Naive thymus-derived CD8-positive, alpha-beta T cell (primary cell): ENCODE measurements at regions not wholly inside any gene's neighbourhood (a gene's known extent, or its start where the extent isn't known, plus 50 kb on each side); places are given as distances from the start of the nearest gene placed in this dataset.

Experiments used
- ATAC-seq, 2 donors: fragments of 150-1000 bp; cut with Tn5 transposase in 1 of 2; sonication (Bioruptor Pico), chemical (Tn5 transposase) in 1 of 2; 1 replicate in 1 of 2; 2 replicates in 1 of 2; pipeline ENCODE4 v1.10.0; 2021; ENCODE audit warnings: mild to moderate bottlenecking in 2 of 2, moderate library complexity in 2 of 2
- POLR2A ChIA-PET: fragments of 350-600 bp; sonication (Branson Sonifier 250); formaldehyde crosslinking; loops from one replicate; lab custom pipeline; 2021; ENCODE audit warnings: antibody characterized with exemption; lab: Charles Lee
- DNase-seq, 10 donors: peaks; one replicate each; pipeline versions ENCODE4 v3.0.0 to v3.0.0-alpha.2; 2020 to 2022
- H3K27ac Mint-ChIP-seq, 10 donors: one replicate each; pipeline ENCODE4 v1.8.0; 2020 to 2022; ENCODE audit warnings: mild to moderate bottlenecking in 10 of 10, mixed read lengths in 10 of 10, moderate library complexity in 4 of 10, inconsistent platforms in 1 of 10
- H3K27me3 Mint-ChIP-seq, 5 donors: one replicate each; pipeline ENCODE4 v1.8.0; 2021 to 2022; ENCODE audit warnings: mixed read lengths in 5 of 5
- H3K36me3 Mint-ChIP-seq, 3 donors: one replicate each; pipeline ENCODE4 v1.8.0; 2020 to 2022; ENCODE audit warnings: mixed read lengths in 3 of 3, mild to moderate bottlenecking in 2 of 3, inconsistent platforms in 1 of 3
- H3K4me1 Mint-ChIP-seq, 4 donors: one replicate each; pipeline ENCODE4 v1.8.0; 2021 to 2022; ENCODE audit warnings: mixed read lengths in 4 of 4
- H3K4me3 Mint-ChIP-seq, 10 donors: one replicate each; pipeline ENCODE4 v1.8.0; 2020 to 2022; ENCODE audit warnings: mild to moderate bottlenecking in 10 of 10, mixed read lengths in 10 of 10, moderate library complexity in 6 of 10, inconsistent platforms in 1 of 10
- H3K9me3 Mint-ChIP-seq, 9 donors: one replicate each; pipeline ENCODE4 v1.8.0; 2020 to 2022; ENCODE audit warnings: mixed read lengths in 9 of 9, mild to moderate bottlenecking in 3 of 9, inconsistent platforms in 1 of 9, moderate library complexity in 1 of 9

GRCh38 chr11:129729823-129730222 lies 85.8 kb upstream of the TMEM45B start:
- Mint-ChIP-seq H3K9me3 (no peaks in the 10 kb centered on the region), H3K27ac (no peak overlapping the region), H3K4me1 (no peaks in the 10 kb centered on the region), H3K27me3 (peaks cover 0 to 48% (median 15%) of the 10 kb centered on the region in 5 donors), H3K4me3 (no peak overlapping the region), H3K36me3 (peaks cover 0 to 7% (median 0%) of the 10 kb centered on the region in 3 donors)
- DNase-seq: no peak
- POLR2A ChIA-PET: no interaction called here
- no peak for ATAC-seq

- no peaks in the 10 kb centered on the region for H3K4me1 Mint-ChIP-seq
- H3K36me3 Mint-ChIP-seq: peaks cover 0 to under 1% (median 0%) of the 10 kb centered on the region in 3 donors
- DNase-seq (no peak), ATAC-seq (no peak)
- no peak overlapping the region for H3K4me3 Mint-ChIP-seq
- POLR2A ChIA-PET: no interaction called here
- no peaks in the 10 kb centered on the region for H3K9me3 Mint-ChIP-seq
- H3K27me3 Mint-ChIP-seq: peaks cover 0 to 48% (median 14%) of the 10 kb centered on the region in 5 donors
- no peak overlapping the region for H3K27ac Mint-ChIP-seq
Observed at GRCh38 chr11:129731316-129731715, 84.3 kb upstream of the TMEM45B start.

DNA sequence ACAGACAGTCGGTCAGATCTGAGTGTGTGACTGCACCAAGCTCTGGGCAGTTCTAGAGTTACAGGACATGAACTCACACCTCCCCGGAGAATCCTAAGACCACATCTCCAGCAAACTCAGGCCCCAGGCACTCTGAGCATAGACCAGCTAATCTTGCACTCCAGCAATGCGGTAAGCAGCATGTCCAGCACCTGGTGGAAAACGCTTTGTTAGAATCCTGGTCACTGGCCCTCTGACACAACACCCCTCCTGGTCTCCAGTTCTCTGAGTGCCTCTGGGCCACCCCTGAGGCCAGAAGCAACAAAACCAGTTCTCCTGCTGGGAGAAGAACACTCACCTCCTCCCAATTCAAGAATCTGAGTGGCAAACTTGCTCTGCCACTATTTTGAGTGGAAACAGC lies 82.7 kb upstream of the TMEM45B start:
- no peaks in the 10 kb centered on the region for H3K4me1 Mint-ChIP-seq
- H3K27me3 Mint-ChIP-seq: peaks cover 0 to 52% (median 14%) of the 10 kb centered on the region in 5 donors
- POLR2A ChIA-PET: no interaction called here
- no peak overlapping the region for H3K4me3 Mint-ChIP-seq
- no peak overlapping the region for H3K27ac Mint-ChIP-seq
- no peaks in the 10 kb centered on the region for H3K9me3 Mint-ChIP-seq
- ATAC-seq: no peak
- DNase-seq: no peak
- no peaks in the 10 kb centered on the region for H3K36me3 Mint-ChIP-seq

DNA sequence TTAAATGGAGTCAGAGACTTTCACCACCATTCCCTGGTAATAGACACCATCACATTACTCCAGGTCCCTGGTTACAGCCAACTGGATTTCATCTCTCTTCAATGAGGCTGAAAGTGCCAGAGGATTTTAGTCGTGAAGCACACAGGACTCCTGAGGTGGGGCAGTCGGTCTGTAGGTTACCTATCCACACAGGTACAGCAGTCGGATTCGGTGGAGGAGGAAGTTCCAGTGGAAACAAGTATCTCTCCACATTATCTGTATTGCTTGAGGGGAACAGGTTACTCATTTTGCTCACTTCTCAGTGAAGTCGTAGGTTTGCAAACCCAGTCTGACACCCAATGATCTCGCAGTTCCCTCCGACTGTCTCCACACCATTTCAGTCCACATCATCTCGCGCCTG lies 82.3 kb upstream of the TMEM45B start:
- no peak for DNase-seq
- no peaks in the 10 kb centered on the region for H3K9me3 Mint-ChIP-seq
- H3K27me3 Mint-ChIP-seq: peaks cover 0 to 49% (median 14%) of the 10 kb centered on the region in 5 donors
- POLR2A ChIA-PET: no interaction called here
- no peaks in the 10 kb centered on the region for H3K4me1 Mint-ChIP-seq
- no peak overlapping the region for H3K27ac Mint-ChIP-seq
- no peaks in the 10 kb centered on the region for H3K36me3 Mint-ChIP-seq
- no peak overlapping the region for H3K4me3 Mint-ChIP-seq
- ATAC-seq: no peak

DNA sequence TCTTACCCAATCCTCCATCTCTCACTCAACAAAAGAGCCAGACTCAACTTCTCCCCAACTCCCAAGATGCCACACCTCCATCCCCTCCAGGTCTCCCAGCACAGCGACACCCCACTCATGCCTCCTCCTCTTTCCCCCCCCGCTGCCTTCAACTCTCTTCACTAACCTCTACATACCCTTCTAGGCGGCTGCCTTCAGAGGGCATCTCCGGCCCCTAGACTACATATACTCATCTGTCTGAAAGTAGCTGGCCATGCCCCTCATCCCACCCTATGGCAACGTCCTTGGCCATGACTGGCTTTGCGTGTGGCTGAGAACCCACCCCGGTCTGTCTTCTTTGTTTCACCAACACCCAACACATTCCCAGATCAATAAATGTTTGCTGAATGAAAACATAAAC lies 81.7 kb upstream of the TMEM45B start:
- no peak overlapping the region for H3K4me3 Mint-ChIP-seq
- H3K4me1 Mint-ChIP-seq: no peaks in the 10 kb centered on the region
- no peaks in the 10 kb centered on the region for H3K36me3 Mint-ChIP-seq
- H3K27me3 Mint-ChIP-seq: peaks cover 0 to 43% (median 14%) of the 10 kb centered on the region in 5 donors
- POLR2A ChIA-PET: no interaction called here
- no peak for DNase-seq
- no peak for ATAC-seq
- no peak overlapping the region for H3K27ac Mint-ChIP-seq
- no peaks in the 10 kb centered on the region for H3K9me3 Mint-ChIP-seq

GRCh38 chr11:129734654-129735053 lies 81.0 kb upstream of the TMEM45B start:
- H3K9me3 Mint-ChIP-seq: no peaks in the 10 kb centered on the region
- H3K36me3 Mint-ChIP-seq: no peaks in the 10 kb centered on the region
- POLR2A ChIA-PET: no interaction called here
- no peaks in the 10 kb centered on the region for H3K4me1 Mint-ChIP-seq
- peaks cover 0 to 38% (median 14%) of the 10 kb centered on the region in 5 donors for H3K27me3 Mint-ChIP-seq
- H3K27ac Mint-ChIP-seq: no peak overlapping the region
- ATAC-seq: no peak
- H3K4me3 Mint-ChIP-seq: no peak overlapping the region
- no peak for DNase-seq

- no peaks in the 10 kb centered on the region for H3K36me3 Mint-ChIP-seq
- no peak overlapping the region for H3K27ac Mint-ChIP-seq
- ATAC-seq: no peak
- peaks cover 0 to 33% (median 9%) of the 10 kb centered on the region in 5 donors for H3K27me3 Mint-ChIP-seq
- no peaks in the 10 kb centered on the region for H3K9me3 Mint-ChIP-seq
- DNase-seq: no peak
- no peaks in the 10 kb centered on the region for H3K4me1 Mint-ChIP-seq
- POLR2A ChIA-PET: interaction anchor here (0.6 kb wide), 1 partner anchor 8 kb away, joined by 3 read pairs; no protein-coding TSS in a partner anchor
- no peak overlapping the region for H3K4me3 Mint-ChIP-seq
Observed at GRCh38 chr11:129737831-129738230, 77.8 kb upstream of the TMEM45B start.

- Mint-ChIP-seq H3K4me3 (no peak overlapping the region), H3K36me3 (peaks cover 0 to 3% (median 0%) of the 10 kb centered on the region in 3 donors), H3K27ac (no peak overlapping the region), H3K4me1 (no peaks in the 10 kb centered on the region), H3K27me3 (peaks cover 0 to 33% (median 9%) of the 10 kb centered on the region in 5 donors), H3K9me3 (no peaks in the 10 kb centered on the region)
- ATAC-seq (no peak), DNase-seq (no peak)
- POLR2A ChIA-PET: no interaction called here
Observed at GRCh38 chr11:129738242-129738641, 77.4 kb upstream of the TMEM45B start.

GRCh38 chr11:129739339-129739738 lies 76.3 kb upstream of the TMEM45B start:
- DNase-seq: no peak
- Mint-ChIP-seq H3K27me3 (peaks cover 0 to 22% (median 3%) of the 10 kb centered on the region in 5 donors), H3K9me3 (no peaks in the 10 kb centered on the region), H3K27ac (peak overlapping the region in 1 of 10 donors; percentile 1), H3K4me1 (no peaks in the 10 kb centered on the region), H3K36me3 (peaks cover 0 to 3% (median 0%) of the 10 kb centered on the region in 3 donors), H3K4me3 (no peak overlapping the region)
- POLR2A ChIA-PET: no interaction called here
- ATAC-seq: no peak

DNA sequence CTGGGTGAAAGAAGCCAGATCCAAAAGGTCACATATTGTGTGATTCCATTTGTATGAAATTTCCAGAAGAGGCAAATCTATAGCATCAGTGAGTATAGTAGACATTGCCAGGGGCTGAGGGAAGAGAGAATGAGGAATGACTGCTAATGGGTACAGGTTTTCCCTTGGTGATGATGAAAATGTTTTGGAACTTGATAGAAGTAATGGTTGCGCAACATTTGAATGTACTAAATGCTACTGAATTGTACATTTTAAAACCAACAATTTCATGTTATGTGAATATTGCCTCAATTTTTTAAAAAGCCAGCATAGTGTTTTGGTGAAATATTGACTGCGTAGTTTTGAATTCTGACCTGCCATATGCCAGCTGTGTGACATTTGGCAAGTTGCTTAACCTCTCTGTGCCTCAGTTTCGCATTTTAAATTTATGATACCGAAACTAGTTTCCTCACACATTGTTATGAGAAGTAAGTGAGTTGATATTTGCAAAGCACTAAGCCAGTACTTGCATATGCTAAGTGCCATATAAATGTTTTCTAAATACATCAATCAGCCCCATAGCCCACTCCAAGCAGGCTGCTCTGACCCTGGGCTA lies 75.4 kb upstream of the TMEM45B start:
- Mint-ChIP-seq H3K36me3 (peaks cover 0 to 3% (median 0%) of the 10 kb centered on the region in 3 donors), H3K9me3 (no peaks in the 10 kb centered on the region), H3K4me3 (no peak overlapping the region), H3K27ac (peak overlapping the region in 1 of 10 donors; percentile 0), H3K27me3 (peaks cover 0 to 18% (median 3%) of the 10 kb centered on the region in 5 donors), H3K4me1 (no peaks in the 10 kb centered on the region)
- POLR2A ChIA-PET: no interaction called here
- ATAC-seq: no peak
- no peak for DNase-seq

DNA sequence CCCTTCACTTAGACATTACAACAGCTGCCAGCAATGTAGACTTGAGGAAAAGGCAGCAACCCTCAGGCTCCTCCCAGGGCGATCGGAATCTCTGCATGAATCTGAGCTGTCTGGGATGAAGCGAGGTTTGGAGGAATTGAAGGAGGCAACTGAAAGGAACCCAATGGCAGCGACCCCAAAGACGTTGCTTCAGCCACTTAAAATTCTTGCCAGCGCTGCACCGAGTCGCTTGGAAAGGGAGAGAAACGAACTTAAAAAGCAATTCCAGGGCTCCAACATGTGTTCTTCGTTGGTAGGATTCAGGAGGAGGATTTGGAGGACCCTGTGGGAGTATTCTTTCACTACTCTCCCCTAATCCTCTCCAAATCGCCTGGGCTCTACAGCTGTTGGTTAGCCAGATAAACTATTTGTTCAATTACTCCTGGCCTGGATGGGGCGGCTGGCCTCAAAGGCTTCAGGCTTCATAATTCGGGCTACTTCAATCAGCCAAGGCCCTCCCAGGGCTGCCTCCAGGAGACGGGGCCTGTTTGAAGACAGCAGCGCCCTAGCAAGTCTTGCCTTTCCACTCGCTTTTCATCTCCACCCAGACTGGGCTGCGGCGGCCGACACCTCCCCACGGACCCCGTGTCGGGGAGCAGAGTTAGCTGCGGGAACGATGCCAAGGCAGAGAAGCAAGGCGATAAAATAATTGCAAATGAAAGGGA lies 72.4 kb upstream of the TMEM45B start:
- no peaks in the 10 kb centered on the region for H3K4me1 Mint-ChIP-seq
- H3K27me3 Mint-ChIP-seq: peaks cover 0 to 9% (median 3%) of the 10 kb centered on the region in 5 donors
- DNase-seq (no peak), ATAC-seq (no peak)
- H3K27ac Mint-ChIP-seq: no peak overlapping the region
- no peak overlapping the region for H3K4me3 Mint-ChIP-seq
- H3K9me3 Mint-ChIP-seq: no peaks in the 10 kb centered on the region
- POLR2A ChIA-PET: no interaction called here
- H3K36me3 Mint-ChIP-seq: peaks cover 0 to 3% (median 0%) of the 10 kb centered on the region in 3 donors

DNA sequence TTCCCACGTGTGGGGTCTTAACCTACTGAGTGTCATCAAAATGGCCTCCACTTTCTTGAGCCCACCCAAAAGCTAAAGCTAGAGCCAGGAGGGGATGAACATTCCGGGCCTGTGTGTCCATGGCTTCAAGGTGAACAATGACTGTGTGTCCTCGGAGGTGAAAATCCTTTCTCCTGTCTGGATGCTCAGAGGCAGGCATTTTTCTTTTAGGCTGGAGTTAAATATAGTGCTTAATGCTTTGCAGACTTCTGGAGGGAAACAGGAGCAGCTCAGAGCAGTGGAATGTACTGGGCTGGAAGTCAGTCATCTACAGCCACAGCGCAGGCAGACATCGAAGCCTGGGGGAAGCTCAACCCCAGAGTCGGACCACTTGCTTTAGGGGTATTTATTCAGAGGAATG lies 68.6 kb upstream of the TMEM45B start:
- DNase-seq (no peak), ATAC-seq (no peak)
- H3K9me3 Mint-ChIP-seq: no peaks in the 10 kb centered on the region
- H3K36me3 Mint-ChIP-seq: peaks cover 0 to 3% (median 0%) of the 10 kb centered on the region in 3 donors
- H3K4me3 Mint-ChIP-seq: no peak overlapping the region
- H3K4me1 Mint-ChIP-seq: peaks cover 0 to 7% (median 1%) of the 10 kb centered on the region in 4 donors
- POLR2A ChIA-PET: no interaction called here
- H3K27ac Mint-ChIP-seq: no peak overlapping the region
- H3K27me3 Mint-ChIP-seq: peaks cover 3 to 12% (median 7%) of the 10 kb centered on the region in 5 donors

DNA sequence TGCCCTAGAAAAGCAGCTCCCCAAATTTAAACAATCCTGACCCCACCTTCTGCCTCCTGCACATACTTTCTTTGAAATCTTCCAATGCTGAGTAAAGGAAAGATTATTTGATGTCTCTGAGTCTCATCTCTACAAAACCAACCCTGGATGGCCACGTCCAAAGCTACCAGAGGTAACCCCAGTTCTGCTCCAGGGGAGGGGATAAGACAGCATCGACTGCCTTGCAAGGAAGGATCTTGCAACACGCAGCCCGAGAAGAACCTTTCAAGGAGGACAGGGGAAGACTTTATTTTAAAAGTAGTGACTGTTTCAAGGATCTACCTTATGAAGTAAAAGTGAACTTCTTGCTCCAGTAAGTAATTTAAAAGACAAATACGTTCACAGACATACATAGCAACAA lies 66.5 kb upstream of the TMEM45B start:
- DNase-seq (no peak), ATAC-seq (no peak)
- Mint-ChIP-seq H3K27me3 (peaks cover 3 to 14% (median 10%) of the 10 kb centered on the region in 5 donors), H3K4me3 (no peak overlapping the region), H3K27ac (no peak overlapping the region), H3K36me3 (peaks cover 0 to 4% (median 0%) of the 10 kb centered on the region in 3 donors), H3K4me1 (peaks cover 0 to 7% (median 1%) of the 10 kb centered on the region in 4 donors), H3K9me3 (no peaks in the 10 kb centered on the region)
- POLR2A ChIA-PET: no interaction called here
